ENCODE measurements at regions not wholly inside any gene's neighbourhood (a gene's known extent, or its start where the extent isn't known, plus 50 kb on each side); places are given as distances from the start of the nearest gene placed in this dataset.

- no peak for TF ChIP-seq CTCF (IDR thresholded peaks at IDR 0.05)
- no peak for TF ChIP-seq POLR2A (IDR thresholded peaks at IDR 0.05)
Measured at GRCh38 chr12:108039794-108040193, 89.3 kb upstream of the WSCD2 start.

Measured in ovary (tissue), 3 donors.